Fibroblast of the conjunctiva (primary cell): ENCODE measurements at regions not wholly inside any gene's neighbourhood (a gene's known extent, or its start where the extent isn't known, plus 50 kb on each side); places are given as distances from the start of the nearest gene placed in this dataset.
A peak's percentile ranks its signal among the peaks of the same experiment; 100 is the strongest.
"Not testable (repeated sequence)": the region's sequence is repeated elsewhere in the genome, so short reads cannot be mapped to it uniquely, and the experiment has no call there.

Experiments
- DNase-seq: peaks from one replicate; pipeline ENCODE4 v3.0.0-alpha.2; 2010; ENCODE audit warnings: low read depth

DNA sequence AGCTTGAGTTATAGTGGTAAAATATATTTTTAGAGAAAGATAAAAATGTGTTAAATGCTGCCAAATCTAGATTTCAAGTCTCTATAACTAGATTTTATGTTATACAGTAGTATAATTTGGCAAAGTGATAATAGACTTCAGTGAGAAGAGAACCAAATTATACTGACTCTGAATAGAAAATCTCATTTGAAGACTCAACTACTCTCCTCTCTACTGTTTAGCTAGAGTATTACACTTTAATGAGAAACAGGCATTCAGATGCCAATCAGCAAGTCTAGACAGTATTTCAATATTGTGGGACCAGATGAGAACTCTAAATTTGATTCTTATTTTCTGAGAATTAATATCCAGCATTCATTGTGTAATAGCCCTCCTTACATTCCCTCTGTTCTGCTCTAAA lies 311.2 kb downstream of the SLITRK5 start:
- DNase-seq = no peak

DNA sequence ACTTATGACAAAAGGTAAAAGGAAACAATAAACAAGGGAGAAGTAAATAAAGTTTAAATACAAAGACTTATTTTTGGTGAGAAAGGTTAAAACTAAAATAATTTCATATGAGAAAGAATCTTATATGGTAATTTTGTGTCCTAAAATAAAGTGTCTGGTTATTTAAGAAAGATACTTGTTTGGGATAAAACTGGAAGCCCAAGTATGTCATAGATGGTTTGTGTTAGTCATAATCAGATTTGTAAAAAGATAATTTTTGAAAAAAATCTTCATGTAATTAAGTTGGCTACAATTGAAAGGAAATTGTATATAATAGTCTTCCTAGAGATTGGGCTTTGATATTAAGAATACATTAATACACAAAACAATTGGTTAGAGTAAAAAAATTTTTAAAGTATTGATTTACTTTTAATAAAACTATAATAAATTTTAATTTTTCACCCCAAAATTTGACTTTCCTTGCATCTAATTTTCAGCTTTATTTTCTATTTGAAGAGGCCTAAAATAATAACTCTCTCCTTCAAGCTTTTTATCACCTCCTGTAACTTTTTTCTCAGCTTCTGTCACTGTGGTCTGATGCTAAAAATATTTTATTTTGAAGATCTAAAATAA lies 315.6 kb downstream of the SLITRK5 start:
- no peak for DNase-seq

DNA sequence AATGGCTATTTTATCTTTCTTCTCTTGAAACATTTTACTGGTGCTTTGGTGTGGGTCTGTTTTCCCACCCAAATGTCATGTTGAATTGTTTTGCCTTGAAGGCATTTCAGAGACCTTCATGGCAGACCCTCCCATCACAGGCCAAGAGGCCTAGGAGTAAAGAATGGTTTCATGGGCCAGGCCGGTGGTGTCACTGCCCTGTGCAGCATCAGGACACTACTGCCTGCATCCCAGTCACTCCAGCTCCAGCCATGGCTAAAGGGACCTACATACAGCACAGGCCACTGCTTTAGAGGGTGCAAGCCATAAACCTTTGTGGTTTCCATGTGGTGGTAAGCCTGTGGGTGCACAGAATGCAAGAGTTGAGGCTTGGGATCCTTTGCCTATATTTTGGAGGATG lies 326.9 kb downstream of the SLITRK5 start:
- no peak for DNase-seq

DNA sequence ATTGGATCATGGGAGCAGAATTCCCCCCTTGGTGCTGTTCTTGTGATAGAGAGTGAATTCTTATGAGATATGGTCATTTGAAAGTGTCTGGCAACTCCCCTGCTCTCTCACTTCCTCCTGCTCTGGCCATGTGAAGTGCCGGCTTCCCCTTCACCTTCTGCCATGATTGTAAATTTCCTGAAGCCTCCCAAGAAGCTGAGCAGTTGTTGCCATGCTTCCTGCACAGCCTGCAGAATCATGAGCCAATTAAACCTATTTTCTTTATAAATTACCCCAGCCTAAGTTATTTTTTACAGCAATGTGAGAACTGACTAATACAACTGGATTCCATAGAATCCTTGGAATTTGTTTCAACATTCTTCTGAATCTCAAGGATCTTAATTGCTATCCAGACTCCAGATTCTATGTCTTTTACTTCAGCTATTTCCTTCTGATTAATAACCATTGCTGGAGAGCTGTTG lies 328.1 kb downstream of the SLITRK5 start:
- peak; percentile 0 for DNase-seq

DNA sequence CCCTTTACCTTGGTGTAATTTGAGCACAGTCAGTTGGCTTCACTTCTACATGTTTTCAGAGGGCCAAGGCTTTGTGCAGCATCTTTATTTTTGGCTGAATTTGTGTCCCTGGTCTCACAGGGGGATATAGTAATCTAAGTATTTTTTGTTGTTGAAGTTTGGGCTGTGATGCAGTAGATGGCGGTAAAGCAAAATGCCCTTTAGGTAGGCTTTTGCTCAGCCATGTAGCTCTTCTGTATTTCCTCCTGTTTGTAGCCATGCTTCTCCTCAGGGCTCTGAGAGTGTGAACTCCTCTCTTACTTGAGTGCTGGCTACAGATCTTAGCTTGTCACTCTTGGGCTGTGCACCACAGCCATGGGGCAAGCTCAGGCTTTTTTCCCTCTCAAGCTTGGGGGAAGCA lies 328.6 kb downstream of the SLITRK5 start:
- DNase-seq = peak; percentile 0

DNA sequence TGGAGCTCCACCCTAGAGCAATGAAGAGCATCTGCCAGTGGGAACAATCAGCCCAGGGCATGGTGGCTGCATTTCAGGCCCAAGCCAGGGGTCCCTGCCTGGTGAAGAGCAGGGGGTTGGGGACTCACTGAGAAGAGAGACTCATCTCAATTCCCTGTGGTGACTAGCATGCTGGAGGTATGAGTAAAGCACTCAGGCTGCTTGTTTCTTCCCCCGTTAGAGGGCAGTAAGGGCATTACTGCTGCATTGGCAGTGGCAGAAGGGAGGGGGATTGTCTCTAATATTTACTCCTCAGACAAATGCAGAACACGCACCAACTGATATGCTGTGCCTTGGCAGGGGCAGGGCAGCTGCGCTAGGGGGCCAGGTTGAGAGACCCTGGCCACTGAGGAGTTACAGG lies 329.1 kb downstream of the SLITRK5 start:
- no peak for DNase-seq

DNA sequence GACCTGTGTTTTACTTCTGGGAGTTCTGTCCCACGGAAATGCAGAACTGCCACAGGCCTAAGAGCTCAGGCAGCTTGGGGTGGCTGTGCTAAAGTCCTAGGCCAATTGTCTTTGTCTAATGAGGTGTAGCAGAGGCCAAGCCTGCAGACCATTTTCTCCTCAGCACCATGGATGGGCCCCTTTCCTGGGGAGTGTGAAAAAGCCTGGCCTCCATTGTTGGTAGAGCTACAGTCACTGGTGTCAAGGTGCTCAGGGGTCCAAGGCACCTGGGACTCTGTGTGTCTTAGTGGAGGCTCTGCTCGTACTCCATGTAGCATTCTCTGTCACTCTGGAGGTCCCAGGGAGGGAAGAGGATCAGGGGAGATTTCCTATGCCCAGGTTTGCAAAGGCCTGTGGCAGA lies 329.6 kb downstream of the SLITRK5 start:
- no peak for DNase-seq

DNA sequence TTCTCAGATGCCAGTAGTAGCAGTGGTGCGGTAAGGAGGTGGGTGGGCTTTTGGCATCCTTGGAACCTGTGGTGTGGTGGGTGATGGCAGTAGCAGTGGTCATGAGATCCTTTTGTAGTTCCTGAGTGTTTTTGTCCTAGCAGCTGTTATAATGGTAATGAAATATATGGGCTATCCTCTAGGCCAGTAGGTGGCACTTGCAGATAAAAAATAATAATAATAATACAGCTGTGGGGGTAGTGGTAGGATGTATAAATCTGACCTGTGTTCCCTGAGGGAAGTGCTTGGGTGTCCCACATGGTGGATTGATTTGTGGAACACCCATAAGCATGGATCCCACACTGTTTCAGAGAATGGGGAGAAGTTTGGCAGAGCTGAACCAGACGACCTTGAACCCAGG lies 334.0 kb downstream of the SLITRK5 start:
- no peak for DNase-seq

DNA sequence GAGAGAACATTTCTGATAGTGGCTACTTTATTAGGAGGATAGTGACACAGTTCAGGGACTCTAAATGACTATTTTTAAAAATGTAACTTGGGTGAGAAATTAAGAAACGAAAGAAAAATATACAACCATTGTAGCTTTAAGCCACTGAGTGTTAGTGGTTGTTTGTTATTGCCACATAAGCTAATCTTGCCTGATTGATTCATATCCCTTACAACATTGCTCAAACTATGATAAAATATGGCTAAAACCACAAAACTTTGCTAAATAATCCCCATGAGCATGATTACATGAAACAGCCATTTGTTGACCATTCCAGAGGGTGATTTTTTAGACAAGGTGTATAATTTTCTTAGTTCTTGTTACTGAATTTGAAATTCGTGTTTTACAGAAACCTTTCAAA lies 343.4 kb downstream of the SLITRK5 start:
- no peak for DNase-seq

DNA sequence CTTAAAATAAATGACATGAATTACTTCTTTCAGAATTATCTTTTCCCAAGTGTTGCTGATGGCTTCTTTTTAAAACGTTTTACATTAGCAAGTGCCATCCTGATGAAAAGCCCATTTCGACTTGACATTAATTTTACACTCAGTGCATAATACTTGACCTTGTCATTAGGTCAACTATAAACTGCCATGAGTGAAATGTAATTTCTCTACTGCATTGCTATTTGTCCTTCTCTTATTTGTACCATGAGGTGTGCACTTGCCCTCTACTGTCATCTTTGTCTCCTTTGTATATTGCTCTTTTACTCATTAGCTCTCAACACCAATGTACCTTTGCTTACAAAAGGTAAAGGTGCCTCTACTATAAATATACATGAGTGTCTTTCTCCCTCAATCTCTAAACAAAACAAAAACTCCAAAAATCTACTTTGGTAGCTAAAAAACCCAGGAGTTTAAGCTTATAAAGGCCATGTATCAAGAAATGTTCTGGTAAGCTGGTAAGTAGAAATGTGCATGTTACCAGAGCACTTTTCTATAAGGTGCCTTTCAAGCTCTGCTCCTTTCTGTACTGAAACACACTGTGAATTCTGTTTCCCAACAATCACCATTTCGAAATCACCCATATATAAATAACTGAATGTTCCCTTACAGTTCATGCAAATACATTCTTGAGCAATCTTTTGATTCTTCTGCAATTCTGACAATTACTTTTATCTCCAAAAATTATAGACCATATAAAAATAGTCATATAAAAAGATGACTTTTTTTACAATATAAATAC lies 351.4 kb downstream of the SLITRK5 start:
- no peak for DNase-seq

DNA sequence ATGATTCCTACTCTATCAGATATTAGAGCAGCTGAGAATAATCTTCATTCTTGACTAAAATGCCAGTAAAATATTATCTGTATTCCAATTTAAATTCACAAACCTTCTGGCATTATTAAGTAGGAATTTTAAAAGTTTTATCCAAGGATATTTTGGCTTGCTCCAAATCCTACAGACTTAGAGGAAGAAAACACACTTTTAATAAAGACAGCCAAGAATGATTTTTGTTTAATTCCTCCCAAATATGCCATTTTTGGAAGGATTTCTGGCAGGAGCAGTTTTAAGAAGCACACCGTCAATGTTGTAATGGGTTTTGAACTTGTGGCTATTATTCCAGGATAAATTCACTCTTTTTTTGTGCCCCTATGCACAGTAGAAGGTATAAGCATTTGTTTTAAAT lies 355.1 kb downstream of the SLITRK5 start:
- no peak for DNase-seq

DNA sequence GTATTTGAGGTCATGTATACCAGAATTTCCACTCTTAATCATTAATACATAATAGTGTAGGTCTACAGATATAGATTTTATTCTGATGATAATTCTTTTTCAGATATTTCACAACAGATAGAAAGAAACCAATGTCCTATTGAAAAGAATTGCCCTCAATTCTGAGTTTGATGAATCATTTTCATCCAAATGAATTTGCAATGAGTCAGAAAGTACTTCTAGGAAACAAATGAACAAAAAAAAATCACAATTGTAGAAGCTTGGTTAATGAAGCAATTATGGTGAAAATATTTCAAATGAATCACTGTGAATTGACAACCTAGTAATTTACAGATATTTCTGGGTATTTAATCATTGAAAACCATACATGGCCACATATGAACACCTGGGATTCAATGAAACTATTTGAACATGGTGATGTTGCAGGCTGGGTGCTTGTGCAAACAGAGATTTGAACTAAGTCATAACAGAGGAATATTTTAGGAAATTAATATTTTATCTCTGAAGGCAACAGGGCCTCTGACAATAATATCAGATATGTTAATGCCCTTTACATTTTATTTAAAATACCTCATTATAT lies 360.9 kb downstream of the SLITRK5 start:
- no peak for DNase-seq

DNA sequence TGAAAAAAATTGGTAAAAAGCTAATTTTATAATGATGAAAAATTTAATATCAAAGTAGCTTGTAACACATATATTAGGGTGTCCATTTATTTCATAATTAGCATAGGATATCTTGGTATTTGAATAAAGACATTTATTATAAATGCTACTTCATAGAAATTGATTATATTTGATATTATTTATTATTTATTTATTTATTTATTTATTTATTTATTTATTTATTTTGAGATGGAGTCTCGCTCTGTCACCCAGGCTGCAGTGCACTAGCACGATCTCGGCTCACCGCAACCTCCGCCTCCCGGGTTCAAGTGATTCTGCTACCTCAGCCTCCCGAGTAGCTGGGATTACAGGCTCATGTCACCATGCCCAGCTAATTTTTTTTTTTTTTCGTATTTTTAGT lies 365.0 kb downstream of the SLITRK5 start:
- not testable (repeated sequence) for DNase-seq

DNA sequence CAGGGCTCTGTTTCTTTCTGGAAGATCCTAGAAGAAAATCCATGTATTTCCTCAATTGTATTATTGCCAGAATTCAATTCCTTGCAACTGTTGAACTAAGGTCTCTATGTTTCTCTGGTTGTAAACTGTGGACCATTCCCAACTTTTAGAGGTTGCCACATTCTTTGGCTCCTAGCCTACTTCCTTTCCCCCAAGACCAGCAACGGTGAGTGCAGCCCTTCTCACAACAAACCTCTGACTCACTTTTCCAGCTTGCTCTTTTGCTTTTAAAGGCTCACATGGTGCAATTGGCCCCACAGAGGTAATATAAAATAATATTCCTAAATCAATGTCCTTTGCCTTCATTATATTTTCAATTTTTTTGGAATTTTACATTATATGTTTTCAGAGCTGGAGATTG lies 371.3 kb downstream of the SLITRK5 start:
- DNase-seq = no peak

DNA sequence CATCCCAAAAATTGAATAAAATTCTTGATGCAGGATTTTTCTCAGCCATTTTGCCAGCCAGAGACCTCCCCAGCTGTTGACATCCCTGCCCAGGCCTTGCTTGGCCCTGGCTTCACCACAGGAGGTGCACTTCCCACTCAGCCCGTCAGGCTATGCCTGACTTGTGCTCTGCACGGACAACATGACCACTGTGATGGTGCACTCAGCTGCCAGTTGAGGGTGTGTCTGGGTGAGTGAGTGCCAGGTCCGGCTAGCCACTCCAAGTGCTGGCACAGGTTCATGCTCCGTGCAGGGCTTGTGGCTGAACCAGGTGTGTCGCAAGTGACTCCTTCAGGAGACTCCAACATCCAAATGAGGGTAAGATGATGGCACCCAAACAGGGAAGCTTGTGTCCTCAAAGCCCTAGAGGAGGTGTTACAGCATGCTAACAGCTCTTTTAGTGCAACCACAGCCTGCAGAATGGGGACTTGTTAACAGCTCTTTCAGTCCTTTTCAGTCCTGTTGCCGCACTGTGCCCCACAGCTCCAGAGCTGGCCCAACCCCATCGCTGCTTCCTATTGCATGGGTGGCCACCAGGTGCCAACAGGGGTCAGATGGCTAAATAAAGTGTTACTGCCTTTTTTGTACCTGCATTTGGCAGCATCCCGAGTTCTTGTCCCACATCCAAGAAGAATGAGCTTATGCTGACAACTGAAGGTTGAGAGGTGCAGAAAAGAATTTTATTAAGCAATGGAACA lies 380.7 kb downstream of the SLITRK5 start:
- no peak for DNase-seq

DNA sequence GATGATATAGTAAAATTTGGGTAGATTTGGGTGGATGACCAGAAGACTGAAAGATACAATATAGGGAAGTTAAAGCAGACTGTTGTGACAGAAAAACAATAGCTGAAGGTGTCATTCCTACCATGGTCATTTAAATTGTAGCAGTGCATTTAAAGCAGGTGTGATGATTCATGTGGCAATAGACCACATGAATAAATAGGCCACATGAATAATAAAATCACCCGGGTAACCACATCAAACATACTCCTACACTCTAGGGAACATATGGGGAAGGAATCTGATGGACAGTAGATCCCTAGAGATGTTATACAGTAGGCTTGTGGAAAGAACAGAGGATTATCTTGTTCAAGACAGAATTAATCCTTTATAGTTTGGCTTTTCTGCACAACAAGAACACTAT lies 392.6 kb downstream of the SLITRK5 start:
- no peak for DNase-seq

DNA sequence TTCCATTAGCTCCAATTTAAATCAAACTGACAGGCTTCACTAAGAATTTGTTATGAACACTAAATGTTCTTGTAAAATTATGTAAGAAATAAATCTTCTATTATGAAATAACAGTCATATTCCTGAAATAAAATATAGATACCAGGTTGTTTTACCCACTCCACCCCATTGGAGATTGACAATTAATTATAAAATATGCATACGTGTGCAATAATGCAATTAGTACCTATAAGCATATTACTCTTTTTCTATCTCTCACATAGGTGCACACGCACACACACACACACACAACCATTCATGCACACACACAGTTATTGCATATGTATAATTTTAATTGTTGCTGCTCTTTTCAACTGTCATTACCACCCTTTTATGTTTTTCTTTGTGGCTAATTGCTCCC lies 395.7 kb downstream of the SLITRK5 start:
- no peak for DNase-seq

DNA sequence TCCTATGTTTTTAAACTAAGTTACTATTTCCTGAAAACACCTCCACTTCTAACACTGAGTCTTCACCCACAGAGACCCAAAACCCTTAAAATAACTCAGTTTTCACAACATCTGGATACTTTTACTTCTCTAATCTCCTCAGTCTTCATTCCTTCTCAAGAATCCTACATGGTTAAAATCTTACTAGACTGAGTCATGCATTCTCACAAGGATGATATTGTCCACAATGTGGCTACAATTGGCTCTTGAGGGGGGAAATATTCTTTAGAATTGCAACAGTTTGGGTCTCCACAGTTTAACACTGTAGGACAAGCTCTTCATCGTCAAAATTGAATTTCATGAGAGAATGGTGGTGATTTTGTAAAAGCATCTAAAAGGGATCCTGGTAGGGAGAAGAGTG lies 397.1 kb downstream of the SLITRK5 start:
- DNase-seq = no peak

DNA sequence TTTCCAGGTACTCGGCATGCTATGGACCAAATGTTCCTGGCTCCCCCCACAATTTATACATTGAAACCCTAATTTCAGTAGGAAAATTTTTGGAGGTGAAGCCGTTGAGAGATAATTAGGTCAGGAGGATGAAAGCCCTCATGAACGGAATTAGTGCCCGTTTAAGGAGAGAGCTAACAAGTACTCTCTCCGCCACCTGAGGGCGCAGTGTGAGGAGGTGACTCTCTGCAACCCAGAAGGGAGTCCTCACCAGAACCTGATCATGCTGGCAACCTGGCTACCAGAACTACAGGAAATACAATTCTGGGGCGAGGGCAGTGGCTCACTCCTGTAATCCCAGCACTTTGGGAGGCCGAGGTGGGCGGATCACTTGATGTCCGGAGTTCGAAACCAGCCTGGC lies 397.8 kb downstream of the SLITRK5 start:
- no peak for DNase-seq

DNA sequence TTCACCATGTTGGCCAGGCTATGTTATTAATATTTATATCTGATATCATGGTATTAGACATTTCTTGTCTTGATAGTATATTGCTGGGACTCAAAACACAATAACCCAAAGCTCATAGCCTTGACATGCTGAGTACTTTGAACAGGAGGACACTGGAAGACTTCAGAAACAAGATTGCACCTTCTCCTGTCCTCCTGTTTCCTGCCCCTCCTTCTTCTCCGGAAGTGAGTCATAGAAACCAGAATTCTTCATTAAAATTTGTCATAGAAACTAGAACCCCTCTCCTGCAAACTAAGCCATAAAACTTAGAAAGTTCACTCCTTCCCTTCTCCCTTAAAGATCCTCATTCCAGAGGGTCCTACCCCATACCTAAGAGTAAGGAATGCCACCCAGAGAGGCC lies 400.2 kb downstream of the SLITRK5 start:
- no peak for DNase-seq

DNA sequence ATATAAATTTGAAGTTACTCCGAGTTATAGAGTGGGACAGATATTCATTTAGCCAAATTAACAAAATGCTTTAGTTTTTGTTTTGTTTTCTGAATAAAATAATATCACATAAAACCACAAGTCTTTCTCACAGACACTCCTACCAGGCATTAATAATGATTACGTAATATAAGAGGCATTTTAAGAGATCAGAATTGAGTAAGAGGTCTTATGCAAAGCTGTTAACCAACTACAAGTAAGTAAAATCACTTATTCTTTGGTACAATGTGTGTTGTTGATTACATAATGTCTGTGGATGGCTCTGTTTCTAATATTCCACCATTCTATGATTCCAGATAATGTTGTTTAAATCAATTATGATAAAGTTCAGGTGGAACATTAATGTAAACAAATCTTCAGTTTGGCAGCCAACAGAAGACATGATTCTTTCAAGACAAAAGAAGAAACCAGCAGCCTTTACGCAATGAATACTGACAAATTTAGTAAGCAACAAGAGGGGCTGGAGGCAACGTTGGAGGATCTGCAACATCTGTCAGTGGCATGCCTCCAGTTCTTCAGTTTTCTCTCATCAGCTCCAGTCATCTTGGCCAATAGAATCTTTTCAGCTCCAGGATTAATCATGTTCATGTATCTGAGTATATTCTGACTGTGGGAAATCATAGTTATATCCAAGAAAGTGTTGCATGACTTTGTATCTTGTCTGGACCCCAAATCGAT lies 403.8 kb downstream of the SLITRK5 start:
- DNase-seq = peak; percentile 8

DNA sequence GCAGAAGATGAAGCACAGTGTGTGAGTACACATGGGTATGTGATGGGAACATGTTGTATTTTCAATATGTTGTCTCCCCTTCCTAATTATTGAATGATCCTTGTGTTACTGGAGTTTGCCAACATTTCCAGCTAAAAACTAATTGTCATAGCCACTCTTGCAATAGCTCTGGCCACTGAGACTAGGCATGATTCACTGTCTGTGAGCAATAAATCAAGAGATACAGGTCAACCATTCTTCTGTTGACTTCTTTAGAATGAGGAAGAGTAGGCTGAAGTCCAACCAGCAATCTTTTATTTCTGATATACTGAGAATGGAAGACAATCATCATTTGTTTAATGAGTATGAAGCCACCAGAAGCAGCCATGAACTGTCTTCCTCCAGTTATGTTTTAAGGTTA lies 413.9 kb downstream of the SLITRK5 start:
- DNase-seq = no peak
